GM18870 (cell line): ENCODE measurements at regions not wholly inside any gene's neighbourhood (a gene's known extent, or its start where the extent isn't known, plus 50 kb on each side); places are given as distances from the start of the nearest gene placed in this dataset.

ENCODE experiments used
- ATAC-seq: cut with Tn5 transposase; IDR thresholded peaks from one replicate; pipeline ENCODE4 v1.9.1; 2021; ENCODE audit warnings: moderate library complexity; ENCODE audit not compliant: unreplicated experiment

DNA sequence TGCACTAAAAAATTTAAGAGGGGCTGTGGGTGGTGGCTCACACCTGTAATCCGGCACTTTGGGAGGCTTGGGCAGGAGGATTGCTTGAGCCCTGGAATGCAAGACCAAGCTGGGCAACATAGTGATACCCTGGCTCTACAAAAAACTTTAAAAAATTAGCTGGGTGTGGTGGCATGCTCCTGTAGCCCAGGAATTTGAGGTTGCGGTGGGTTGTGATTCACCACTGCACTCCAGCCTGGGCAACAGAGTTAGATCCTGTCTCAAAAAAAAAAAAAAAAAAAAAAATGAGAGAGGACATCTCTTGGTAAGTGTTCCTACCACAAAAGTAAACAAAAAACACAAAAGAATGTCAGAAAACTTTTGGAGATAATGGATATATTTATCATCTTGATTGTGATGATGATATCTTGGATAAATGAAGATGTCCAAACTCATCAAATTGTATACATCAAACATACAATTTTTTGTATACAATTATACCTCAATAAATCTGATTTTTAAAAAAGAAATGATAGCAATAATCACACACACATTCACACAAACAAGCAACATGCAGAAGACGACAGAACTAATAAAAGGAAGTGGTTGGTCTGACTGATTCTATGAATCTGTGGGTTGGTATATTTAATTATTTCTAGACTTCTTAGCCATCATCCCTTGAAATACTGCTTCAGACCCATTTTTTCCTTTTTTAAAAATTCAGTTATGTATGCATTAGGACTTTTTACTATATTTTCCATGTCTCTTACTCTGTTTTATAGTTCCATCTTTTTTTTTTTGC lies 465.9 kb downstream of the PLA2G4A start:
- ATAC-seq = peak; percentile 65

DNA sequence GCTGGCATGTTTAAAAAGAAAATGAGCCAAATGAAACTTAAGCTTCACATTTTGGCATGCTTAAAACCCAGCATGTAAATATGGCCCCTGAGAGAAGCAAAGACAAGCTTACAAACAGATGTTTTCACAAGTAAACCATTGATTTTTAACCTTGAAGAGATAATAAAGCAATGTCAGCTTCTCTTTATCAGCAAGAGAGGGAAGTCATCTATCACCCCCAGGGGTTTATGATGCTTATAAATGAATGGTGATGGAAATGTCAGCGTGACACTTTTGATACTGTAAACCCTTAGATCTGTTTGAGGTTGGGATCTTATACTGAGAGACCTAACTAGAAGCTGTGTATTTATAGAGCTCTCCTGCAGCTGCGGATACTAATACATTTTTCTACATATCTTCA lies 471.3 kb downstream of the PLA2G4A start:
- ATAC-seq = no peak

DNA sequence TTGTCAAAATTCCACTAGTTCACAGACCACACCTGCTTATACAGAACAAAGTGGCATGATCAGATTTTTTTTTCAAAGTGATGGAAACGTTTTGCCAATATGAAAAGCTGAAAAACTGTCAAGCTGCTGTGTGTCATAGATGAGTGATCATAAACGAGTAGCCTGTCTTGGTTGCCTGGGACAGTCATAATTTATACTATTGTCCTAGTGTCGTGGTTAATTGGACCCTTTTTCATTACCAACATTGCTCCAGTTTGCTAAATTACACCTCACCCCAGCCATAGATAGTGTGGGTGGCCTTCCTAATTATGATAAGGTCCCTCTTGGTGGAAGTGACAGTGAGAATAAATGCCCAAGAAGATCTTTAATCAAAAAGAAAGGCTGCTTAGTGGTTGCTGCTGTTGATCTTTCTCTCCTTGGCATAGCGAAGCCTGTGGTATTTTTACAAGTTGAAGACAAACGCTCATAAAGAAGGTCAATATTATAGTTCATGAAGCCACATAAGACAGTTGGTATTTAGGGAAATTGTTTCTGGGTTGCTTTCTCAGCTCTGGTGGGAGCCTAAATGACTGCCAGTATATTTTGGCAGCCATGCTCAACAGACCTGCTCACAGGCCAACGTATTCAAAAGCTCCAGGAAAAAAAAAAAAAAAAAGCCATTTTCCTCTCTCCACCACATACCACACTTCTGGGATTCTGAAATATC lies 478.1 kb downstream of the PLA2G4A start:
- ATAC-seq = no peak

DNA sequence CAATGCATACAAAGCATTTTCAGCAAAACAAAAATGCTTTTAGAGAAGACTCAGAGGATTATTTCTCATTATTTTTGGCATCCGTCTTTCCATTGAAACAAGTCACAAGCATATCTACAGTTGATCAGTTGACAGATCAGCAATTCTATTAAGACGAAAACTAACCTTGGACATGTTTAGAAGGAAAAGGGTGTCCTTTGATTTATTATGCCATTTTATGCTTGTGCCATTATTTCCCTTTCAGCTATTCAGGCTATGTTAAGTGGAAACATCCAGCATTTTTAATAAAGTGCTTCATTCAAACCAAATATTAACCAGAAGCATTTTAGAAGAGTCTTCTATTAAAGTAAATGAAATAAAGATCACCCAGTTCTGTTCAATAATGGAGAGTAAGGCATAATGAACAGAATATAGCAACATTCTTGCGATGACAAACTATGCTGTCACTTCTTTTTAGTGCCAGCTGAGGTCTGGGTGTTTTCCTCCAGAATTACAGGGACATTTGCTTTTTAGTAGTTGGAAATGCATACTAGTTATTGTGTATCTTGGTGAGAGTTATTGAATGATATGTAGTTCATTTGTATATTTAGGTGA lies 481.4 kb downstream of the PLA2G4A start:
- no peak for ATAC-seq

DNA sequence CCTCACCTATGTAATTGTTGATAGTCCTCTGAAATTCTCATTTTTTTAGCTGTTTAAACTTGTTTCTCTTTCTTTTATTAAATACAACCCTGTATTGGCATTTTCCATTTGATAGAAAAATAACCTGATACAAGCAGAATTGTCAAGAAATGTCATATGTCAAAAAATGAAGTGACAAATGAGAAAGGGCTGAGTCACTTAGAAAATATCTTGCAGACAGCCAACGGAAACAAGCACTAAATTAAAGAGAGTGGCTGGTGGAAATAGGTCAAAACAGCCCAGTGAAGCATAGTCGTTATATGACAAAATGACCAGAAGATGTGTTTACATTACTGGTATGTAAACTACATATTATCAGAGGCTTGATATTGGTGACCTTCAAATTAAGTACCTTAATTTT lies 484.4 kb downstream of the PLA2G4A start:
- no peak for ATAC-seq

DNA sequence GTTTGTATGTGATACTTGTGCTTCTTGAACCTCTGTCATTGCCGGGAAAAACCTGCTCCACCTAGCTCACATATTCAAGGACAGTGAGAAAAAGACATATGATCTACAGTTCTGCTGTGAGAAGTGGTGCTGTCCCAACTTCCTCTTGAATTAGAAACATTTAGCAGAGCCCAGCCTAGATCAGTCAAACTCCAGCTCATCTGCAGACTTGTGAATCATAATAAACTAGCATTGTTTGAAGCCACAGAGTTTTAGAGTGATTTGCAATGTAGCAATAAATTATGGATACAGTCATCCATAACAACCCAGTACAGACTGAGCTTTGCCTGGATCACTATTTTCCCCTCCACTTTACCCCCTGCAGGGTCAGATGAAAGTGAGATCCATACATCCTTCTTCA lies 497.8 kb downstream of the PLA2G4A start:
- ATAC-seq = no peak

DNA sequence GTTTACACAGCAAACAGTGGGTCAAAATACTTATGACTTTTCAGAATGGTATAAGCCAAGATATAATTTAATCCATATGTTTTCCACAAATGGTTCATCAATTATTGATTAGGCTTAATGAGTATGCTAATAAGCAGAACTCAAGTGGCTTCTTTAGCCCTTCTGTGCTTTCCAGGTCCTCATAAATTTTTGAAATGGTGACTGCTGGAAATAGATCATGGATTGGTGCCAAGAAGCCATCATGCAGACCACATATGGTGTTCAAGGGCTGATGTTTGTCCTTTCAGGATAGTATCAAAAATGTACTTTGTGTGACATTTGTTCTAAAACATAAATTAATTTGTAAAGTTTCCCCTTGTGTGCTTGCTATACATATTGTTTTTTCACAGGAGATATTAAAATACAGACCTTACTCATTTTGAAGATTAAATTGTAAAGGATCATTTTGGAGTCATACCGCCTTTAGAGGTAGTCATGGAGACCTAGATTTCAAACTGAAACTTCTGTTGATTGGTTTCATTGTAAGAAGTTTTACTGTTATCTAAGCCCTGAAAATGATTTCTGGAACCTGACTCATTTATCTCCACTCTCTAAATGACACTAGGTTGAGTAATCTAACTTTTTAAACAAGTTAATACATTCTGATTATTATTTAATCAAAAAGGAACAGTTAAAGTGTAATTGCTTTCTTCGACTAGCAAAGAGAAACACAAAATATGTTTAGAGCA lies 507.9 kb downstream of the PLA2G4A start:
- peak; percentile 96 for ATAC-seq

DNA sequence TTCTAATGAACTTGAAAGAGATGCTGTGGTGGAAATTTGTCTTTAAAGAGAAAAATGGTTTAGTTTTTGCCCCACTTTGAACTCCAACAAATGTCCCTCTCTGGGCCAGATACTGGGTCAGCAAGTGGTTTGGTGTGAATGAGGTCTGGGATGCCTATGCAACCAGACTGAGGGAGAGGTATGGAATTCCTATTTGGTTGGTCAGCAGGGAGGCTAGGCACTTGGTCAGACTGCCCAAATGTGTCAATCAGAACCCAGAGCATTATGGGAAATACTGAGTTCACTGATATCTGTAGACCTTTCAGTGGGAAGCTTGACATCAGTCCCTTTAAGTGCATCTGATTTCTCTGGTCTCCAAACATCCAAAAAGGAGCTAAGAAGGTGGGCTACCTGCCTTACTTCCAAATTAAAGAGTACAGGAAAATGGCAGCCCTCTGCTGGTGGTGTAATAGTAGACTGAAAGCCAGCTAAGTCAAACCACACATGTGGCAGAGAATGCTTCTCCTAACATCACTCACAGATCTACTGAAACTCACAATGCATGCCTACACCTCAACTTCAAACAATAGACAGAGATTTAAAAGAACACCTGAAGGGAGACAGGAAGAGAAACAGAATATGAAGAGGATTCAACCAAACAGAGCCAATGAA lies 510.1 kb downstream of the PLA2G4A start:
- no peak for ATAC-seq

DNA sequence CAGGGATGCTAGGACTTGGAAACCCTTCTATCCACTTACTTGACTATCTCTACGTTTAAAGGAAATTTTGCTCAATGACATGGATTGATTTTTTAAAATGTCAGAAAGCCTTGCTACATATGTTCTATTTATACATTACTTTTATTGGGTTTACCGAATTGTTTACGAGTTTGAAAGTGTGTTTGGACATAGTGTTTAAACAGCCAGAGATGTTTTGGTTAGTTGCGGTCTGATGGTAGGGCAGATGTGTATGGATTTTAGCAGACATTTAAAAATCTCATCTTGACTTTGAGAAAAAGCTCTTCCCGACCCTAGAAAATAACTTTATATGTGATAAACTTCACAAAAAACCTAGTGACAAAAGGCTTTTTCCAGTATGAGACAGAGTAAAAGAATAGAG lies 513.7 kb downstream of the PLA2G4A start:
- no peak for ATAC-seq

DNA sequence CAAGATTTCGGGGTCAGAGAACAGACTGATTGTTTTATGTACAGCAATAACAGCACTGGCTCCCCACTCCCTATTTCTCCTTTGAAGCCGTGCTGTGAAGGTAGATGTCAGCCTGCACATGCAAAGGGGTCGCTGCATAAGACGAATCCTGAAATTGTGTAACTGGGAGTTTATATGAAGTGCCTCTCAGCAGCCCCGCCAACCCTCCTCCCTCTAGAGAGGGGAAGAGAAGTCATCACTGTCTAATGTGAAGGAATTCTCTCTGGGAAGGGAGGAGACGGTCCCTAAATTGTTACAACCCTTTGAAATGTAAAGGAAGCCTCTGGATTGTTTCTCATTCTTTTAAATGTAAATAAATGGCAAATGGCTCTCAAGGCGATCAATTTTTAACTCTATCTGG lies 545.3 kb downstream of the PLA2G4A start:
- ATAC-seq = no peak

DNA sequence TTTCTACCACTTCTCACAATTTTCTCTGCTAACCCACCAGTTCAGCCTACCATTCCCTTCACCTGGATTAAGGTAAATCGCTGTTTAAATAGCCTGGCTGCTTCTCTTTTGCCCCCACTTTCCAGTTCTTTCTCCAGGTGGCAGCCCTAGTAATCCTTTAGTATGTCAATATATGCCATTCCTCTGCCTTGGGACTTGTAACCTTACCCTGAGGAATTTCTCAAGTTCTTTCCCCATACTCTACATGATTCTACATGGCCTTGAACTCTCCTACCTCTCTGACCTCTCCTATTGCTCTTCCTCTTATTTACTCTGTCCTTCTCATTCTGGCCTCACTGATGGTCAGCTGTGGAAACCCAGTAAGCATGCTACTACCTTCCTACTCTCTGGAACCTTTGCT lies 546.0 kb downstream of the PLA2G4A start:
- ATAC-seq = no peak

DNA sequence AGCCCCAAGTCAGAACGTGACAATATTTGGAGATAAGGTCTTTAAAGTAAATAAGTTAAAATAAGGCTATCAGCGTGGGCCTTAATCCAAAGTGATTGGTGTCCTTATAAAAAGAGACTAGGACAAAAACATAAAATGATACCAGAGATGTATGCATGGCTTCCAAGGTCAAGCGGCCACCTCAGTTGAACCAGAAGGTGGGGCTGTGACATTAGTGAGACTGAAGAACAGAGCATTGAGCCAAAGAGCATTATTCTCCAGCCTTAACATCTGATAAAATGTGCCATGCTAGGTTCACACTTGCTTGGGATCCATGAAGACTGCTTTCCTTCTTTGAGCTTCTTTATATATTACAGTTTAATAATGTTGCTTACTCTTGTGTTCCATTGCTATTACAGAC lies 554.6 kb downstream of the PLA2G4A start:
- ATAC-seq = no peak

DNA sequence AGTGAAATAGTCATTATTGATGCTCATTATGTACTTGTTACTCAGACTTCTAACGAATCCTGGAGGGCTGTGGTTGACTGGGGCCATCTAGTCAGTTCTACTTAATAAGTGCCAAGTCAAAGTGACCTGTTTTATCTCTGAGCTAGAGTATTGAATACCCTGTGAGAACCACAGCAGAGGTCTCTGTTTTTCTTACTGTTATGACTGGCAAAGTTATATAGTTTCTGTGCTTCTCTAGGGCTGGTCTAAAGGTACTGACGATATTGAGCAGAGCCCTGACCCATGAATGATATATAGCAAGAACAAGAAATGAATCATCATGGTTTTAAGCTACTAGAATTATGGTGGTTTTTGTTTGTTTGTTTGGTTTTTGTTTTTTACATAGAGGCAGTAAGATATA lies 555.8 kb downstream of the PLA2G4A start:
- peak; percentile 98 for ATAC-seq

DNA sequence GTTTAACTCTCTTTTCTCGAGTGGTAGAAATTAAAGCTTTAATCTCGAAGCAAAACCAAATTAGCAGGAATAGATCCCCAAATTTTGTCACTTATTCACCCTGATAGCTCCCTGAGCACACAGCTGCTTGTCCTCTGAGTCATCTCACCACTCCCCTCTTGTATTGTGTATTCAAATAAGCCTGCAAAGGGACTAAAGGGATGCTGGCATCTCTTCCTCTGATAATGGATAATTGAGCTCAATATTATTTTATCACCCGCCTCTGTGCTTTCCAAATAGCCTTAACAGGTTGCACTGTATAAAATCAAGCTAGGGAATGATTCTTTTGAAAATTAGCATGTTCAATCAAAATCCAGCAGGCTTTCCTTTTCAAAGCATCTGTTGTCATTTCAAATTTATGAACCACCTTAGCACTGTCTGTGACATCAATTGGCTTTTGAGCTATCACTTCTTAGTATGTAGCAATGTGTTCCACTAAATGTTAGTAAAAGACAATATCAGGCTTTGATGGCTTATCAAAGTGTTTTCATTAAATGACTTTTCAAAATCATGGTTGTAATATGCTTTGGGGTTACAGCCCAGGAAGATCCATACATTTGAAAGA lies 561.6 kb downstream of the PLA2G4A start:
- ATAC-seq = no peak

DNA sequence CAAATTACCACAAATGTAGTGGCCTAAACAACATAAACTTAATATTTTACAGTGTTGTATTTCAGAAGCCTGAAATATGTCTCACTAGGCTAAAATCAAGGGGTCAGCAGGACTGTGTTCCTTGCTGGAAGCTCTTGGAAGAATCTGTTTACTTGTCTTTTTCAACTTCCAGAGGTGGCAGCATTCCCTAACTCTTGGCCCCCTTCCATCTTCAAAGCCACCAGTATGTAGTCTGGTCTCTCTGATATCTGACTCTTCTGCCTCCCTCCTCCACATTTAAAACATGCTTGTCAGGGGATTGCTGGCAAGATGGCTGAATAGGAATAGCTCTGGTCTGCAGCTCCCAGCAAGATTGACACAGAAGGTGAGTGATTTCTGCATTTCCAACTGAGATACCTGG lies 567.5 kb downstream of the PLA2G4A start:
- ATAC-seq = no peak

DNA sequence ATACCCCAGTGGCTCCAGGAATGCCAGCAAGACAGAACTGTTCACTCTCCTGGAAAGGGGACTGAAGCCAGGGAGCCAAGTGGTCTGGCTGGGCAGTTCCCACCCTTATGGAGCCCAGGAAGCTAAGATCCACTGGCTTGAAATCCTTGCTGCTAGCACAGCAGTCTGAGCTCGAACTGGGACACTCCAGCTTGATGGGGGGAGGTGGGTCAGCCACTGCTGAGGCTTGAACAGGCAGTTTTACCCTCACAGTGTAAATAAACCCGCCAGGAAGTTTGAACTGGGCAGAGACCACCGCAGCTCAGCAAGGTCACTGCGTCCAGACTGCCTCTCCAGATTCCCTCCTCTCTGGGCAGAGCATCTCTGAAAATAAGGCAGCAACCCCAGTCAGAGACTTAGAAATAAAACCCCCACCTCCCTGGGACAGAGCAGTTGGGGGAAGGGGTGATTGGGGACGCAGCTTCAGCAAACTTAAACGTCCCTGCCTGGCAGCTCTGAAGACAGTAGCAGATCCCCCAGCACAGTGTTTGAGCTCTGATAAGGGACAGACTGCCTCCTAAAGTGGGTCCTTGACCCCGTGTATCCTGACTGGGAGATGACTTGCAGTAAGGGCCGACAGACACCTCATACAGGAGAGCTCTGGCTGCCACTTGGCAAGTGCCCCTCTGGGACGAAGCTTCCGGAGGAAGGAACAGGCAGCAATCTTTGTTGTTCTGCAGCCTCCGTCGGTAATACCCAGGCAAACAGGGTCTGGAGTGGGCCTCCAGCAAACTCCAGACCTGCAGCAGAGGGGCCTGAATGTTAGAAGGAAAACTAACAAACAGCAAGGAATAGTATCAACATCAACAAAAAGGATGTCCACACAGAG lies 568.4 kb downstream of the PLA2G4A start:
- no peak for ATAC-seq

DNA sequence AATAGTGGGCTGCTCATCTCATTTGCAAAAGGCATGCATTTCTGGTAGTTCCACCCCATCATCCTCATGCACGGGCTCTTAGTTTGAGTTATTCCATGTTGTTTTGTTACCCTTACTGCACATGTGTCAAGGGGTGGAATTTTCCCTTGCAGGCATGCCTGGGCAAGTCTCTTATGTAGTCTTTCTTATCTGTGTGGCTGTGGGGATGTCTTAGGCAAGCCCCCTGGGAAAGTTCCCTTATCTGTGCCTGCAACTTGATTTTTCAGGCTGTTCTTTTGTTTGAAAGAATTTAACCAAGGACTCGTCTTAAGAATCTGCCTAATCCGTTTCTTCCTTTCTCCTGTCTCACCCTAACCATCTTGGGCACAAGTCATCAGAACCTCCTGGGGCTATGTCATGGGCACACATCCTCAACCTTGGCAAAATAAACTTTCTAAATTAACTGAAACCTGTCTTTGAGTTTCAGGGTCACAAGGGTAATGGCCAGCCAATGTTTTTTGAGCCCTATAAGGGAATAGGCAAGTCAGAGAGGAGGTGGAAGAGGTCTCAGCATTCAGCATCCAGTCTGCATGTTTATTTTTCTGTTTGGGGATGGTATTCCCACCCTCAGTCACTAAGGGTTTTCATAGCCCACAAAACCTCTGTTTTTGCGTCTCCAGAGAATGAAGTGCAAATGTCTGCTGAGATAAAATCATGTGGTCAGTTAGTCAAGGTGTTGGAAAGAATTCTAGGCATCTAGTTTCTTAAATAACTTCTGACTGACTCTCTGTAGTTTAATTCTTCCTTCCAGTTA lies 579.7 kb downstream of the PLA2G4A start:
- no peak for ATAC-seq

DNA sequence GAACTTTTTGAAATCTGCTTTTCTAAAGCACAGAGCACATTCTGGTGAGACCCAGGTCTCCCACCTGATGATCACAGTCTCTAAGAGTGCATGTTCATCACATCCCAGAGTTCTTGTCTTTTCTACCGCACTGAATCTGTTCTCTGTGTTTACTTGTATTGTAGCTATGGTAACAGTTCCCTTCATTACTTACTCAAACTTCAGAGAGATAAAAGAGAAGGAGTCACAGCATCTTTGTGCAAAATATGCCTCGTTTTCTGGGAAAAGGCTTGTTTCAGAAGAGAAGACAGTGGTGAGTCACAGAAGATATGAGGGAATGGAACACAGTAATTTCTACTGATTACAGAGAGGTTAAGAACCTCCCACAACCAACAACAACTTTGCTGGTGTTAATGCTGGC lies 580.6 kb downstream of the PLA2G4A start:
- ATAC-seq = no peak

DNA sequence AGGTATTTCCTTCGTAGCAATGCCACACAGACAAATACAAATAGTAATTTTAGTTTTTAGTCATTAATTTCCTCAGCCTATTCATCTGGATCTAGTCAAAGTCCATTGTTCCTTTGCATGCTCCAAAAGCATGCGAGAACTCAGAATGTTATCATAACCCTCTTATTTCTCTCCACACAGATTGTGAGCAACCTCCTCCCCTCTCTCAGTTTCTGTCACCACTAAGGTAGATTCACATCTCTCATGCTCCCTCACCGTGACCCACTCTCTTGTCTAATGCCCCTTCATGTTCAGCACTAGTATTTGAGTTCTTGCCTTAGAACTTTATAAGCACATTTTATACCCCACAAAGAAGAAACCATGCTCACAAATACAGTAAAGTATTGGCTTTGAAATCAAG lies 582.4 kb downstream of the PLA2G4A start:
- ATAC-seq = peak; percentile 76
